NCI-H146 treated with DMSO at 0.1 percent for 48 hours (cell line): ENCODE measurements at regions not wholly inside any gene's neighbourhood (a gene's known extent, or its start where the extent isn't known, plus 50 kb on each side); places are given as distances from the start of the nearest gene placed in this dataset.

Source experiments
- DNase-seq: peaks from one replicate; lab custom pipeline; 2025; ENCODE audit not compliant: unreplicated experiment; lab: John Stamatoyannopoulos, UW

- DNase-seq, result no peak
Observed at GRCh38 chr2:51723691-51724090, 691.8 kb upstream of the NRXN1 start.

GRCh38 chr2:51722311-51722710 lies 690.4 kb upstream of the NRXN1 start:
- DNase-seq, result no peak

GRCh38 chr2:51720826-51721225 lies 688.9 kb upstream of the NRXN1 start:
- no peak for DNase-seq

GRCh38 chr2:51718881-51719280 lies 686.9 kb upstream of the NRXN1 start:
- no peak for DNase-seq

- DNase-seq, result no peak
Observed at GRCh38 chr2:51717312-51717711, 685.4 kb upstream of the NRXN1 start.

- DNase-seq, result no peak
Observed at GRCh38 chr2:51711766-51712165, 679.8 kb upstream of the NRXN1 start.

- DNase-seq, result no peak
Observed at GRCh38 chr2:51710222-51710621, 678.3 kb upstream of the NRXN1 start.

- no peak for DNase-seq
Observed at GRCh38 chr2:51707625-51708024, 675.7 kb upstream of the NRXN1 start.

GRCh38 chr2:51706220-51706619 lies 674.3 kb upstream of the NRXN1 start:
- peak; percentile 17 for DNase-seq

- no peak for DNase-seq
Observed at GRCh38 chr2:51705417-51705816, 673.5 kb upstream of the NRXN1 start.

- no peak for DNase-seq
Observed at GRCh38 chr2:51698021-51698420, 666.1 kb upstream of the NRXN1 start.

GRCh38 chr2:51697095-51697494 lies 665.2 kb upstream of the NRXN1 start:
- DNase-seq, result no peak

- DNase-seq, result no peak
Observed at GRCh38 chr2:51695531-51695930, 663.6 kb upstream of the NRXN1 start.

GRCh38 chr2:51693640-51694039 lies 661.7 kb upstream of the NRXN1 start:
- no peak for DNase-seq

GRCh38 chr2:51681854-51682253 lies 649.9 kb upstream of the NRXN1 start:
- DNase-seq, result no peak

GRCh38 chr2:51673628-51674027 lies 641.7 kb upstream of the NRXN1 start:
- peak; percentile 52 for DNase-seq

- DNase-seq, result no peak
Observed at GRCh38 chr2:51667679-51668078, 635.7 kb upstream of the NRXN1 start.

GRCh38 chr2:51662187-51662586 lies 630.3 kb upstream of the NRXN1 start:
- no peak for DNase-seq

GRCh38 chr2:51657849-51658248 lies 625.9 kb upstream of the NRXN1 start:
- no peak for DNase-seq

- DNase-seq, result no peak
Observed at GRCh38 chr2:51650769-51651168, 618.8 kb upstream of the NRXN1 start.

GRCh38 chr2:51649366-51649765 lies 617.4 kb upstream of the NRXN1 start:
- DNase-seq, result no peak

GRCh38 chr2:51638811-51639210 lies 606.9 kb upstream of the NRXN1 start:
- peak; percentile 2 for DNase-seq

- no peak for DNase-seq
Observed at GRCh38 chr2:51633073-51633472, 601.1 kb upstream of the NRXN1 start.

GRCh38 chr2:51629406-51629805 lies 597.5 kb upstream of the NRXN1 start:
- DNase-seq, result no peak
